ENCODE measurements at regions not wholly inside any gene's neighbourhood (a gene's known extent, or its start where the extent isn't known, plus 50 kb on each side); places are given as distances from the start of the nearest gene placed in this dataset.
A peak's percentile ranks its signal among the peaks of the same experiment; 100 is the strongest.

DNA sequence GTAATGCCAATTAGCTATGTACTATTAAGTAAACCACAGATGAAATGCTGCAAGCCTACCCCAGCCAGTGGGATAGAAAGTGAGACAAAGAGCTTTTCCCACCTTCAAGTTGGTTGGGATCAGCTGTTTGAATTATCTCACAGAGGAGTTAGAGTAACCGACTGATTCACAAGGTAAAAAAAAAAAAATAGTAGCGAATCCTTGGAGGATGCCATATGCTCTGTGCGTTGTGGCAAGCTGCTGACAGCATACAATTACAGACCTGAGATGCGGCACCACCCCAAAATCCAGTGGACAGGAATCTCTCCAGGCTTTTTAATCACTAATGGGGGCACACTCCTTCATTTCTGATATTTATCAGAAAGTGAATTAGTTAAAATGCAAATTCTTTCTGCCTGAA is 157.0 kb upstream of the RMST start:
- H3K27ac ChIP-seq (ENCODE audit: low read depth, low read length), result no peak overlapping the region
- no peak overlapping the region for H3K27ac Mint-ChIP-seq (ENCODE audit: unreplicated experiment)
- H3K27me3 Mint-ChIP-seq (ENCODE audit: low read depth, unreplicated experiment), result peaks cover 5% of the 10 kb centered on the region
- no peak for TF ChIP-seq EZH2 (IDR thresholded peaks at IDR 0.05; ENCODE audit: insufficient read depth, low read length)
- TF ChIP-seq, protein P1, sequence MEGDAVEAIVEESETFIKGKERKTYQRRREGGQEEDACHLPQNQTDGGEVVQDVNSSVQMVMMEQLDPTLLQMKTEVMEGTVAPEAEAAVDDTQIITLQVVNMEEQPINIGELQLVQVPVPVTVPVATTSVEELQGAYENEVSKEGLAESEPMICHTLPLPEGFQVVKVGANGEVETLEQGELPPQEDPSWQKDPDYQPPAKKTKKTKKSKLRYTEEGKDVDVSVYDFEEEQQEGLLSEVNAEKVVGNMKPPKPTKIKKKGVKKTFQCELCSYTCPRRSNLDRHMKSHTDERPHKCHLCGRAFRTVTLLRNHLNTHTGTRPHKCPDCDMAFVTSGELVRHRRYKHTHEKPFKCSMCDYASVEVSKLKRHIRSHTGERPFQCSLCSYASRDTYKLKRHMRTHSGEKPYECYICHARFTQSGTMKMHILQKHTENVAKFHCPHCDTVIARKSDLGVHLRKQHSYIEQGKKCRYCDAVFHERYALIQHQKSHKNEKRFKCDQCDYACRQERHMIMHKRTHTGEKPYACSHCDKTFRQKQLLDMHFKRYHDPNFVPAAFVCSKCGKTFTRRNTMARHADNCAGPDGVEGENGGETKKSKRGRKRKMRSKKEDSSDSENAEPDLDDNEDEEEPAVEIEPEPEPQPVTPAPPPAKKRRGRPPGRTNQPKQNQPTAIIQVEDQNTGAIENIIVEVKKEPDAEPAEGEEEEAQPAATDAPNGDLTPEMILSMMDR (IDR thresholded peaks at IDR 0.05; ENCODE audit: insufficient read depth, low read depth, low read length), result no peak
- no peak overlapping the region for H3K9ac ChIP-seq (ENCODE audit: low read length)
- no peaks in the 10 kb centered on the region for H4K20me1 ChIP-seq (ENCODE audit: insufficient read depth, low read length)
- no peaks in the 10 kb centered on the region for H3K36me3 ChIP-seq (ENCODE audit: insufficient read depth, low read length)
- H3K4me1 ChIP-seq (ENCODE audit: insufficient read depth, low read length), result no peaks in the 10 kb centered on the region
- H3K27me3 ChIP-seq (ENCODE audit: insufficient read depth, low read length), result no peaks in the 10 kb centered on the region
- H3K4me1 Mint-ChIP-seq (ENCODE audit: low read depth, unreplicated experiment), result peaks cover 2% of the 10 kb centered on the region
- no peak overlapping the region for H3K4me3 ChIP-seq (ENCODE audit: insufficient read depth, low read depth, low read length)
- no peak overlapping the region for H3K4me2 ChIP-seq (ENCODE audit: low read length)
- H3K79me2 ChIP-seq (ENCODE audit: insufficient read depth, low read length), result no peaks in the 10 kb centered on the region
- DNase-seq (ENCODE audit: low read depth), result no peak
- H3K4me3 Mint-ChIP-seq (ENCODE audit: unreplicated experiment), result no peak overlapping the region
- H3K9me3 Mint-ChIP-seq (ENCODE audit: unreplicated experiment), result no peaks in the 10 kb centered on the region
- H3K36me3 Mint-ChIP-seq (ENCODE audit: low read depth, unreplicated experiment), result no peaks in the 10 kb centered on the region
- H2AFZ ChIP-seq (ENCODE audit: low read depth, low read length), result no peak overlapping the region
- H3K9me3 ChIP-seq (ENCODE audit: insufficient read depth, low read depth, low read length), result no peaks in the 10 kb centered on the region
- no peak for FAIRE-seq

DNA sequence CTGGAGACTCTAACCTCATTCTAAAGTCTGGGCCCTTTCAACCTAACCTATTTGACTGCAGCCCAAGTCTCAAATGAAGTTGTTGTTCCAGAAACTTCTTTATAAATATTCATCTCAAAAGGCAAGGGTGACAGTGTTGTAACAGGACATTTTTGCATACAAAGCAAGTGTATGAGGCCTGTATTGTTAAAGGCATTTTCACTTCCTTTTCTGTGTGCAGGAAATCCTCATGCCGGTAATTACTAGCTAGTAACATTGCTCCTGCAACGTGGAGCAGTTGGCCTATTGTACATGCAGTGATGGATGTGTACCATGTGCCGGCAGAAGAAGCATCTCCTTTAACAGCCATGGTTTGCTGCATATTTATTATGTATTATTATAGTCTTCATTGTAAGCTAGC is 156.5 kb upstream of the RMST start:
- no peak for TF ChIP-seq EZH2 (IDR thresholded peaks at IDR 0.05; ENCODE audit: insufficient read depth, low read length)
- TF ChIP-seq, protein P1 (IDR thresholded peaks at IDR 0.05; ENCODE audit: insufficient read depth, low read depth, low read length), result no peak
- Histone ChIP-seq H3K9me3 (ENCODE audit: insufficient read depth, low read depth, low read length) (no peaks in the 10 kb centered on the region), H3K4me2 (ENCODE audit: low read length) (no peak overlapping the region), H3K79me2 (ENCODE audit: insufficient read depth, low read length) (no peaks in the 10 kb centered on the region), H3K27ac (ENCODE audit: low read depth, low read length) (no peak overlapping the region), H3K4me3 (ENCODE audit: insufficient read depth, low read depth, low read length) (no peak overlapping the region), H2AFZ (ENCODE audit: low read depth, low read length) (no peak overlapping the region), H3K4me1 (ENCODE audit: insufficient read depth, low read length) (no peaks in the 10 kb centered on the region), H3K36me3 (ENCODE audit: insufficient read depth, low read length) (no peaks in the 10 kb centered on the region), H3K9ac (ENCODE audit: low read length) (no peak overlapping the region), H3K27me3 (ENCODE audit: insufficient read depth, low read length) (no peaks in the 10 kb centered on the region), H4K20me1 (ENCODE audit: insufficient read depth, low read length) (no peaks in the 10 kb centered on the region)
- DNase-seq (ENCODE audit: low read depth) (no peak), FAIRE-seq (no peak)
- H3K4me1 Mint-ChIP-seq (ENCODE audit: low read depth, unreplicated experiment), result no peaks in the 10 kb centered on the region
- H3K9me3 Mint-ChIP-seq (ENCODE audit: unreplicated experiment), result no peaks in the 10 kb centered on the region
- no peak overlapping the region for H3K4me3 Mint-ChIP-seq (ENCODE audit: unreplicated experiment)
- no peaks in the 10 kb centered on the region for H3K36me3 Mint-ChIP-seq (ENCODE audit: low read depth, unreplicated experiment)
- peaks cover 6% of the 10 kb centered on the region for H3K27me3 Mint-ChIP-seq (ENCODE audit: low read depth, unreplicated experiment)
- H3K27ac Mint-ChIP-seq (ENCODE audit: unreplicated experiment), result no peak overlapping the region

DNA sequence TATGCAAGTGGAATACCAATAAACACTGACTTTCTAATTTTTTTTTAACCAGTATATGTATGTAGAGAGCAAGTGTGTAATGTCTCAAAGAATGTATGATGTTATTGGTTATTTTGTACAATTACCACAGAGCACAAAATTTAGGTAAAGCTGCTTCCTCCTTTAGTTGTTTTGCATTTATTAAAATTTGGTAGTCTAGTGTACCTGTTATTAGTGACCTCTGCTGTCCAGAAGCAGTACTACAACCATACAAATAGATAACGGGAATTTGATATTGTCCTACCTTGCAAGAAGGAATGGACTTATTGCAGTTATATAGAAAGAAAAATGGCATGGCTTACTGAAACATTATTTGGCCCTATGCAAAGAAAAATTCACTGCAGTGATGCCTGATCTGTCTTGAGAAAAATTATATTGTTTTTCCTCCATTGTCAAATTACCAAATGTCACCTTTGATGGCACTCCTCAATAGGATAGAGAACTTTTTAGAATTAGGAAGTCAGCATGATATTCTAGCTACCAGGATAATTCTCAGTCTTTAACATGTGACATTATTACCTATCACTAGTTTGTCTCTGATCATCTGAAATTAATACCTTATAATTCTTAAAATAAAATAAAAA is 153.9 kb upstream of the RMST start:
- Histone ChIP-seq H3K9ac (ENCODE audit: low read length) (no peak overlapping the region), H3K4me2 (ENCODE audit: low read length) (no peak overlapping the region), H3K27me3 (ENCODE audit: insufficient read depth, low read length) (no peaks in the 10 kb centered on the region), H3K9me3 (ENCODE audit: insufficient read depth, low read depth, low read length) (no peaks in the 10 kb centered on the region), H3K4me3 (ENCODE audit: insufficient read depth, low read depth, low read length) (no peak overlapping the region), H2AFZ (ENCODE audit: low read depth, low read length) (no peak overlapping the region), H3K36me3 (ENCODE audit: insufficient read depth, low read length) (no peaks in the 10 kb centered on the region), H3K79me2 (ENCODE audit: insufficient read depth, low read length) (no peaks in the 10 kb centered on the region), H4K20me1 (ENCODE audit: insufficient read depth, low read length) (no peaks in the 10 kb centered on the region), H3K4me1 (ENCODE audit: insufficient read depth, low read length) (no peaks in the 10 kb centered on the region), H3K27ac (ENCODE audit: low read depth, low read length) (no peak overlapping the region)
- H3K27ac Mint-ChIP-seq (ENCODE audit: unreplicated experiment), result no peak overlapping the region
- peaks cover 4% of the 10 kb centered on the region for H3K4me1 Mint-ChIP-seq (ENCODE audit: low read depth, unreplicated experiment)
- no peaks in the 10 kb centered on the region for H3K9me3 Mint-ChIP-seq (ENCODE audit: unreplicated experiment)
- DNase-seq (ENCODE audit: low read depth) (peak; percentile 42), FAIRE-seq (peak; percentile 62)
- no peak for TF ChIP-seq EZH2 (IDR thresholded peaks at IDR 0.05; ENCODE audit: insufficient read depth, low read length)
- TF ChIP-seq, protein P1 (IDR thresholded peaks at IDR 0.05; ENCODE audit: insufficient read depth, low read depth, low read length), result peak; percentile 68
- peaks cover 11% of the 10 kb centered on the region for H3K27me3 Mint-ChIP-seq (ENCODE audit: low read depth, unreplicated experiment)
- no peaks in the 10 kb centered on the region for H3K36me3 Mint-ChIP-seq (ENCODE audit: low read depth, unreplicated experiment)
- no peak overlapping the region for H3K4me3 Mint-ChIP-seq (ENCODE audit: unreplicated experiment)
